ENCODE measurements at regions not wholly inside any gene's neighbourhood (a gene's known extent, or its start where the extent isn't known, plus 50 kb on each side); places are given as distances from the start of the nearest gene placed in this dataset.
"Not testable (repeated sequence)": the region's sequence is repeated elsewhere in the genome, so short reads cannot be mapped to it uniquely, and the experiment has no call there.

GRCh38 chr5:117652958-117653280 lies 1078.3 kb upstream of the SEMA6A start:
- intact Hi-C loops (cut with DNase I) = no loop called here

GRCh38 chr5:117652036-117652957 lies 1077.7 kb upstream of the SEMA6A start:
- intact Hi-C loops (cut with DNase I) = no loop called here
- no peak for DNase-seq (ENCODE audit: low spot score)

More at GRCh38 chr5:117652958-117653280, 1078.3 kb upstream of the SEMA6A start:
- no peak for DNase-seq (ENCODE audit: low spot score)

- intact Hi-C loops (cut with DNase I) = no loop called here
- DNase-seq (ENCODE audit: low spot score) = no peak
These were observed 1075.2 kb upstream of the SEMA6A start for GRCh38 chr5:117649821-117650220.

- DNase-seq (ENCODE audit: low spot score) = no peak
- intact Hi-C loops (cut with DNase I) = no loop called here
These were observed 1070.8 kb upstream of the SEMA6A start for GRCh38 chr5:117645400-117645799.

- intact Hi-C loops (cut with DNase I) = no loop called here
These were observed 1064.0 kb upstream of the SEMA6A start for GRCh38 chr5:117638581-117638980.

GRCh38 chr5:117633093-117633492 lies 1058.5 kb upstream of the SEMA6A start:
- no peak for DNase-seq (ENCODE audit: low spot score)
- intact Hi-C loops (cut with DNase I) = no loop called here

More at GRCh38 chr5:117638581-117638980, 1064.0 kb upstream of the SEMA6A start:
- DNase-seq (ENCODE audit: low spot score) = no peak

GRCh38 chr5:117624201-117624600 lies 1049.6 kb upstream of the SEMA6A start:
- intact Hi-C loops (cut with DNase I) = no loop called here

GRCh38 chr5:117623042-117623805 lies 1048.6 kb upstream of the SEMA6A start:
- intact Hi-C loops (cut with DNase I) = no loop called here
- no peak for DNase-seq (ENCODE audit: low spot score)

More at GRCh38 chr5:117624201-117624600, 1049.6 kb upstream of the SEMA6A start:
- no peak for DNase-seq (ENCODE audit: low spot score)

- DNase-seq (ENCODE audit: low spot score) = no peak
- intact Hi-C loops (cut with DNase I) = no loop called here
These were observed 1047.3 kb upstream of the SEMA6A start for GRCh38 chr5:117621921-117622320.

- no peak for DNase-seq (ENCODE audit: low spot score)
- intact Hi-C loops (cut with DNase I) = no loop called here
These were observed 1040.6 kb upstream of the SEMA6A start for GRCh38 chr5:117615226-117615625.

GRCh38 chr5:117614408-117614807 lies 1039.8 kb upstream of the SEMA6A start:
- no peak for DNase-seq (ENCODE audit: low spot score)
- intact Hi-C loops (cut with DNase I) = no loop called here

- intact Hi-C loops (cut with DNase I) = no loop called here
- no peak for DNase-seq (ENCODE audit: low spot score)
These were observed 1030.2 kb upstream of the SEMA6A start for GRCh38 chr5:117604845-117605244.

- DNase-seq (ENCODE audit: low spot score); intact Hi-C loops (cut with DNase I): not testable (repeated sequence)
These were observed 1025.2 kb upstream of the SEMA6A start for GRCh38 chr5:117599811-117600210.

- no peak for DNase-seq (ENCODE audit: low spot score)
- intact Hi-C loops (cut with DNase I) = no loop called here
These were observed 1019.5 kb upstream of the SEMA6A start for GRCh38 chr5:117594166-117594565.

GRCh38 chr5:117590944-117591343 lies 1016.3 kb upstream of the SEMA6A start:
- no peak for DNase-seq (ENCODE audit: low spot score)
- intact Hi-C loops (cut with DNase I) = no loop called here

GRCh38 chr5:117588611-117589010 lies 1014.0 kb upstream of the SEMA6A start:
- no peak for DNase-seq (ENCODE audit: low spot score)
- intact Hi-C loops (cut with DNase I) = no loop called here

GRCh38 chr5:117587111-117587510 lies 1012.5 kb upstream of the SEMA6A start:
- no peak for DNase-seq (ENCODE audit: low spot score)
- intact Hi-C loops (cut with DNase I) = no loop called here

GRCh38 chr5:117568622-117569021 lies 994.0 kb upstream of the SEMA6A start:
- intact Hi-C loops (cut with DNase I) = no loop called here
- DNase-seq (ENCODE audit: low spot score) = no peak

- no peak for DNase-seq (ENCODE audit: low spot score)
- intact Hi-C loops (cut with DNase I) = no loop called here
These were observed 993.5 kb upstream of the SEMA6A start for GRCh38 chr5:117568126-117568525.

GRCh38 chr5:117562647-117563046 lies 988.0 kb upstream of the SEMA6A start:
- no peak for DNase-seq (ENCODE audit: low spot score)
- intact Hi-C loops (cut with DNase I) = no loop called here

GRCh38 chr5:117561531-117561930 lies 986.9 kb upstream of the SEMA6A start:
- intact Hi-C loops (cut with DNase I) = no loop called here
- no peak for DNase-seq (ENCODE audit: low spot score)

Measured in cardiac septum (tissue), 1 donor.